OCI-LY7 (cell line): ENCODE measurements at regions not wholly inside any gene's neighbourhood (a gene's known extent, or its start where the extent isn't known, plus 50 kb on each side); places are given as distances from the start of the nearest gene placed in this dataset.

Source experiments
- BruUV-seq: library from RNA; stranded (reverse); fragments of 400-500 nt; replicated peaks from 2 replicates; lab custom pipeline; 2021; lab: Mats Ljungman, UMichigan
- CTCF ChIA-PET: fragments of 300-600 bp; sonication (Branson Sonifier 250); formaldehyde crosslinking; loops from one replicate; lab custom pipeline; 2022; ENCODE audit warnings: antibody characterized with exemption; ENCODE audit not compliant: unreplicated experiment; lab: Charles Lee
- POLR2A ChIA-PET: fragments of 300-600 bp; sonication (Branson Sonifier 250); formaldehyde crosslinking; loops from one replicate; lab custom pipeline; 2022; ENCODE audit warnings: antibody characterized with exemption; lab: Charles Lee
- DNase-seq: peaks from one replicate; pipeline ENCODE4 v3.0.0-alpha.2; 2015; ENCODE audit warnings: low spot score
- H2AFZ ChIP-seq: fragments of 200-600 bp; sonication (generic), shearing (Covaris generic); 2 replicates; pipeline ENCODE4 v1.6.1; 2014; ENCODE audit warnings: mild to moderate bottlenecking, antibody characterized with exemption, low read length, moderate library complexity
- H3K27ac ChIP-seq: fragments of 200-600 bp; sonication (generic); 2 replicates; pipeline ENCODE4 v1.5.1; 2014; ENCODE audit warnings: mixed run types, low read depth, mild to moderate bottlenecking, moderate library complexity, low read length, inconsistent platforms; ENCODE audit not compliant: poor library complexity, severe bottlenecking
- H3K36me3 ChIP-seq: fragments of 200-600 bp; sonication (generic); 2 replicates; pipeline ENCODE4 v1.6.1; 2014; ENCODE audit warnings: mild to moderate bottlenecking, antibody characterized with exemption, low read length, moderate library complexity, mixed read lengths; ENCODE audit not compliant: insufficient read depth
- H3K4me1 ChIP-seq: fragments of 200-600 bp; sonication (generic); 2 replicates; pipeline ENCODE4 v1.5.1; 2014; ENCODE audit warnings: mild to moderate bottlenecking, low read length; ENCODE audit not compliant: insufficient read depth, poor library complexity, severe bottlenecking
- H3K4me2 ChIP-seq: fragments of 200-600 bp; sonication (generic); 2 replicates; pipeline ENCODE4 v1.6.1; 2014; ENCODE audit warnings: mild to moderate bottlenecking, low read length
- H3K4me3 ChIP-seq: fragments of 200-600 bp; sonication (generic); 2 replicates; pipeline ENCODE4 v1.5.1; 2014; ENCODE audit warnings: mild to moderate bottlenecking, low read depth, low read length; ENCODE audit not compliant: poor library complexity, severe bottlenecking
- H3K79me2 ChIP-seq: fragments of 200-600 bp; sonication (generic); 2 replicates; pipeline ENCODE4 v1.6.1; 2016; ENCODE audit warnings: low read depth, mild to moderate bottlenecking, low read length, moderate library complexity, mixed read lengths; ENCODE audit not compliant: insufficient read depth
- H3K9me2 ChIP-seq: fragments of 200-600 bp; sonication (generic); 2 replicates; pipeline ENCODE4 v1.6.1; 2016; ENCODE audit warnings: mild to moderate bottlenecking, low read length, mixed read lengths; ENCODE audit not compliant: insufficient read depth
- H3K9me3 ChIP-seq: fragments of 200-600 bp; sonication (generic); 2 replicates; pipeline ENCODE4 v1.6.1; 2014; ENCODE audit warnings: mild to moderate bottlenecking, mixed run types, low read length, mixed read lengths
- H4K20me1 ChIP-seq: fragments of 200-600 bp; sonication (generic); 2 replicates; pipeline ENCODE4 v1.6.1; 2014; ENCODE audit warnings: mild to moderate bottlenecking, antibody characterized with exemption, low read length, moderate library complexity, mixed read lengths; ENCODE audit not compliant: insufficient read depth
- EZH2phosphoT487 ChIP-seq: fragments of 200-600 bp; sonication (generic); IDR thresholded peaks from 2 replicates; pipeline ENCODE4 v1.6.1; 2018; ENCODE audit warnings: low read depth, borderline replicate concordance, mild to moderate bottlenecking, mixed run types, antibody characterized with exemption, low read length, moderate library complexity, mixed read lengths
- intact Hi-C: fragments of 100-400 bp; cut with micrococcal nuclease; formaldehyde crosslinking; loops from one replicate; pipeline ENCODE4 v1.10.0; 2022; ENCODE audit not compliant: unreplicated experiment
- TF ChIP-seq, protein P1 (sequence below): fragments of 200-600 bp; sonication (generic); conservative IDR thresholded peaks from 2 replicates; pipeline ENCODE4 v1.5.1; 2014; ENCODE audit warnings: mild to moderate bottlenecking, antibody characterized with exemption, low read length, moderate library complexity, mixed read lengths

DNA sequence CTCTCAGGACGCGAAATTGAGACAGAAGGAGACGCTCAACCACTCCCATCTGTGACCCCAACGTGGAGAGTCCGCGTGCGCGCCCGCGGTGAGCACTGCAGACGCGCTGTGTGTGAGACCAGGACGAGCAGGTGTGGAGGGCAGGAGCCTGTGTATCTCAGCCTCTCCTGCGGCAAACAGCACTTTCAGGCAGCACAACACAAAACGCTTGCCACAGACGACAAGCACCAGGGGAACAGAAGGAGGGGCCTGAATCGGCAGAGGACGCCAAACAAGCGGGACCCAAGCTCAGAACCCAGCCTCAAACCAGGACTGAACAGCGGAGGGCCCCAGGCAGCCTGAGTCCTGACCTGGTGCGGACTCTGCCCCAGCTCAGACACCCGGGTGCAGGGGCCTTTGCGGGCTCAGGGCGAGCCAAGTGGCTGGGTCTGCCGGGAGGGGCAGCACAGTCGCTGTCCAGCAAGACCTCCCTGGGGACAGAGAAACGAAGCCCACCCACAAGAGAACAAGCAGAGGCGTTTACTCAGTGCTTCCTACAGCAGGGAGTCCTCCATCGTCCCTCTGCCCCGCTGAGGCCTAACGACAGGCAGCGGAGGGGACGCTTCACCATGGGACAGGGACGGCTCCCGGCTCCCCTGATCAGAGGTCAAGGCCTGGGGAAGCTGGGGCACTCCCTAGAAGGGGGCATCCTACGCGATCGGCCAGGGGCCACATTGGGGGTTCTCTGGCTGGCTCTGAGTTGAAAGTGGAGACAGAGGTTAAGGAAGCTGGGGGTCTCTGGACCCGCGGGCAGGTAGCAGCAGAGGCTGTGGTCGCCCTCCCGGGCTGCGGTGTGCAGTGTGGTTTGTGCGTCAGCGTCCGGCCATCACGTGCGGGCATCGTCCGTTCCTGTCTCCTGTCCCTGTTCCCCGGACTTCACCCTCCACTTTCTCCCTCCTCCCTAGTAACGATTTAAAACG lies 560.8 kb downstream of the BRD1 start:
- H3K79me2 ChIP-seq, result no peaks in the 10 kb centered on the region
- TF ChIP-seq, protein P1, sequence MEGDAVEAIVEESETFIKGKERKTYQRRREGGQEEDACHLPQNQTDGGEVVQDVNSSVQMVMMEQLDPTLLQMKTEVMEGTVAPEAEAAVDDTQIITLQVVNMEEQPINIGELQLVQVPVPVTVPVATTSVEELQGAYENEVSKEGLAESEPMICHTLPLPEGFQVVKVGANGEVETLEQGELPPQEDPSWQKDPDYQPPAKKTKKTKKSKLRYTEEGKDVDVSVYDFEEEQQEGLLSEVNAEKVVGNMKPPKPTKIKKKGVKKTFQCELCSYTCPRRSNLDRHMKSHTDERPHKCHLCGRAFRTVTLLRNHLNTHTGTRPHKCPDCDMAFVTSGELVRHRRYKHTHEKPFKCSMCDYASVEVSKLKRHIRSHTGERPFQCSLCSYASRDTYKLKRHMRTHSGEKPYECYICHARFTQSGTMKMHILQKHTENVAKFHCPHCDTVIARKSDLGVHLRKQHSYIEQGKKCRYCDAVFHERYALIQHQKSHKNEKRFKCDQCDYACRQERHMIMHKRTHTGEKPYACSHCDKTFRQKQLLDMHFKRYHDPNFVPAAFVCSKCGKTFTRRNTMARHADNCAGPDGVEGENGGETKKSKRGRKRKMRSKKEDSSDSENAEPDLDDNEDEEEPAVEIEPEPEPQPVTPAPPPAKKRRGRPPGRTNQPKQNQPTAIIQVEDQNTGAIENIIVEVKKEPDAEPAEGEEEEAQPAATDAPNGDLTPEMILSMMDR, result no peak
- TF ChIP-seq EZH2phosphoT487, result no peak
- CTCF ChIA-PET, result no interaction called here
- H3K36me3 ChIP-seq, result no peaks in the 10 kb centered on the region
- no peak overlapping the region for H3K4me2 ChIP-seq
- H3K4me1 ChIP-seq, result no peaks in the 10 kb centered on the region
- H3K4me3 ChIP-seq, result no peak overlapping the region
- H4K20me1 ChIP-seq, result no peaks in the 10 kb centered on the region
- intact Hi-C loops, result no loop called here
- no peak for DNase-seq
- BruUV-seq, result no TSS peak
- H3K27ac ChIP-seq, result no peak overlapping the region
- H2AFZ ChIP-seq, result no peak overlapping the region
- H3K9me3 ChIP-seq, result no peaks in the 10 kb centered on the region
- POLR2A ChIA-PET, result no interaction called here
- H3K9me2 ChIP-seq, result no peaks in the 10 kb centered on the region

DNA sequence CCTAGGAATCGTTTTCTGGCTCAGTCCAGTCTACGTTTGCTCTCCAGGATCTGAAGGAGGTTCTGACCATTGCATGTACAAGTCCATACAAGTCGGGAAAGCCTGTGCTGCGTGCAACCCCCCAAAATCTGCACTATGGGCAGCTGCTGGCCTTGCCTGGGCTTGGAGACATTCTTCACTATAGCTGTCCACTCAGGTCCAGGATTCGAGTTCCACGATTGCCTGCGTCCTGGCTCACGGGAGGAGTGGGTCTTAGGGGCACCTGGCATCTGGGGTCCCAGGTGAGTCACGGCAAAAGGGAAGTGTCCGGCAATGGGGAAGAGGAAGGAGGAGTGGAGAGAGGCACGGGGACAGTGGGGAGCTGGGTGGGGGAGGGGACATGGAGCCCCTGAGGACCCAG lies 563.0 kb downstream of the BRD1 start:
- no peak for DNase-seq
- intact Hi-C loops, result no loop called here
- BruUV-seq, result no TSS peak
- H2AFZ ChIP-seq, result peak overlapping the region; percentile 48; the same call in 1 of the 2 replicates
- no peaks in the 10 kb centered on the region for H3K9me3 ChIP-seq
- H3K9me2 ChIP-seq, result no peaks in the 10 kb centered on the region
- ChIA-PET CTCF (no interaction called here), POLR2A (no interaction called here)
- H3K4me1 ChIP-seq, result no peaks in the 10 kb centered on the region
- no peaks in the 10 kb centered on the region for H3K36me3 ChIP-seq
- H3K4me3 ChIP-seq, result no peak overlapping the region
- no peak overlapping the region for H3K27ac ChIP-seq
- H4K20me1 ChIP-seq, result no peaks in the 10 kb centered on the region
- no peak overlapping the region for H3K4me2 ChIP-seq
- TF ChIP-seq, protein P1, result no peak
- no peak for TF ChIP-seq EZH2phosphoT487
- no peaks in the 10 kb centered on the region for H3K79me2 ChIP-seq

DNA sequence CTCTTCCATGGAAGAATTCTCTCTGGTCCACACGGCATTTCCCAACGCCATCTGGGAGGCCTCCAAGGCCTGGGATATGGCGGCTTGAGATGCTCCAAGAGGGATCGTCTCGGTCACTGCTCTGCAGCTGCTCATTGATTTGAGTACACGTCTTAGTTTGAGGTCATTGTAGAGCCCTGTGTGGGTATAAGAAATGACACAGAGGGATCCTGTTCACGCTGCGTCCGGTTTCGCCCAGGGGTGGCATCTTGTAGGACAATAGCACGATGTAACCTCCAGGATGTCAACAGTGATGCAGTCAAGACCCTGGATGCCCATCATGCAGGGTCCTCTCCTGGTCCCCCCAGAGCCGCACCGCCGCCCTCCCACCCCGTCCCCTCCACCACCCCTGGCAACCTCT lies 564.6 kb downstream of the BRD1 start:
- no peak for DNase-seq
- TF ChIP-seq EZH2phosphoT487, result no peak
- TF ChIP-seq, protein P1, result no peak
- ChIA-PET CTCF (no interaction called here), POLR2A (no interaction called here)
- no peak overlapping the region for H2AFZ ChIP-seq
- no peaks in the 10 kb centered on the region for H3K79me2 ChIP-seq
- no peaks in the 10 kb centered on the region for H3K9me3 ChIP-seq
- H3K27ac ChIP-seq, result no peak overlapping the region
- H3K4me3 ChIP-seq, result no peak overlapping the region
- no peaks in the 10 kb centered on the region for H3K36me3 ChIP-seq
- no TSS peak for BruUV-seq
- H4K20me1 ChIP-seq, result no peaks in the 10 kb centered on the region
- intact Hi-C loops, result no loop called here
- H3K9me2 ChIP-seq, result no peaks in the 10 kb centered on the region
- H3K4me1 ChIP-seq, result no peaks in the 10 kb centered on the region
- H3K4me2 ChIP-seq, result no peak overlapping the region
